Mesothelial cell of epicardium (in vitro differentiated cells): ENCODE measurements at regions not wholly inside any gene's neighbourhood (a gene's known extent, or its start where the extent isn't known, plus 50 kb on each side); places are given as distances from the start of the nearest gene placed in this dataset.

Experiments
- DNase-seq, 2 experiments: peaks; one replicate each; pipeline ENCODE4 v3.0.0; 2021; ENCODE audit warnings: low spot score in 2 of 2; ENCODE audit not compliant: unreplicated experiment in 2 of 2
- H3K27ac Mint-ChIP-seq: 2 replicates; pipeline ENCODE4 v1.8.0; 2021; ENCODE audit warnings: mixed read lengths
- H3K27me3 Mint-ChIP-seq: 2 replicates; pipeline ENCODE4 v1.8.0; 2021; ENCODE audit warnings: low read depth, mixed read lengths
- H3K36me3 Mint-ChIP-seq: 2 replicates; pipeline ENCODE4 v1.8.0; 2021; ENCODE audit warnings: mixed read lengths
- H3K4me1 Mint-ChIP-seq: 2 replicates; pipeline ENCODE4 v1.8.0; 2021; ENCODE audit warnings: mixed read lengths
- H3K4me3 Mint-ChIP-seq: 2 replicates; pipeline ENCODE4 v1.8.0; 2021; ENCODE audit warnings: mild to moderate bottlenecking, moderate library complexity, mixed read lengths
- H3K9me3 Mint-ChIP-seq: 2 replicates; pipeline ENCODE4 v1.8.0; 2021; ENCODE audit warnings: mixed read lengths
- CTCF ChIP-seq: fragments of 200-600 bp; sonication (generic); IDR thresholded peaks from one replicate; pipeline ENCODE4 v1.5.0; 2021; ENCODE audit warnings: antibody characterized with exemption; ENCODE audit not compliant: unreplicated experiment

- no peak for DNase-seq
- Mint-ChIP-seq H3K27me3 (no peaks in the 10 kb centered on the region), H3K27ac (no peak overlapping the region), H3K9me3 (no peaks in the 10 kb centered on the region), H3K4me1 (peaks cover 41% of the 10 kb centered on the region), H3K4me3 (no peak overlapping the region), H3K36me3 (no peaks in the 10 kb centered on the region)
- TF ChIP-seq CTCF, result no peak
These were observed 347.6 kb upstream of the MMS22L start for GRCh38 chr6:97630604-97631003.

GRCh38 chr6:97632341-97632740 is 349.3 kb upstream of the MMS22L start:
- no peak for DNase-seq
- Mint-ChIP-seq H3K27me3 (no peaks in the 10 kb centered on the region), H3K27ac (peak overlapping the region; percentile 64), H3K4me1 (peaks cover 33% of the 10 kb centered on the region), H3K9me3 (peaks cover 9% of the 10 kb centered on the region), H3K36me3 (peaks cover 4% of the 10 kb centered on the region), H3K4me3 (no peak overlapping the region)
- no peak for TF ChIP-seq CTCF

GRCh38 chr6:97639702-97640101 is 356.7 kb upstream of the MMS22L start:
- Mint-ChIP-seq H3K4me1 (peaks cover 1% of the 10 kb centered on the region), H3K4me3 (no peak overlapping the region), H3K27me3 (no peaks in the 10 kb centered on the region), H3K36me3 (peaks cover 7% of the 10 kb centered on the region), H3K27ac (no peak overlapping the region), H3K9me3 (peaks cover 37% of the 10 kb centered on the region)
- DNase-seq, result no peak
- TF ChIP-seq CTCF, result no peak

GRCh38 chr6:97644353-97644752 is 361.3 kb upstream of the MMS22L start:
- no peak for DNase-seq
- TF ChIP-seq CTCF, result no peak
- Mint-ChIP-seq H3K27ac (no peak overlapping the region), H3K4me1 (no peaks in the 10 kb centered on the region), H3K4me3 (no peak overlapping the region), H3K27me3 (no peaks in the 10 kb centered on the region), H3K36me3 (peaks cover 3% of the 10 kb centered on the region), H3K9me3 (peaks cover 20% of the 10 kb centered on the region)

- H3K27me3 Mint-ChIP-seq, result no peaks in the 10 kb centered on the region
- peaks cover 13% of the 10 kb centered on the region for H3K9me3 Mint-ChIP-seq
- DNase-seq, result no peak
- TF ChIP-seq CTCF, result no peak
- no peak overlapping the region for H3K27ac Mint-ChIP-seq
- no peaks in the 10 kb centered on the region for H3K36me3 Mint-ChIP-seq
- H3K4me3 Mint-ChIP-seq, result no peak overlapping the region
- H3K4me1 Mint-ChIP-seq, result no peaks in the 10 kb centered on the region
These were observed 362.7 kb upstream of the MMS22L start for GRCh38 chr6:97645757-97646156.

- no peaks in the 10 kb centered on the region for H3K27me3 Mint-ChIP-seq
- peaks cover 8% of the 10 kb centered on the region for H3K9me3 Mint-ChIP-seq
- H3K27ac Mint-ChIP-seq, result no peak overlapping the region
- no peak for TF ChIP-seq CTCF
- no peak overlapping the region for H3K4me3 Mint-ChIP-seq
- H3K4me1 Mint-ChIP-seq, result no peaks in the 10 kb centered on the region
- DNase-seq, result no peak
- no peaks in the 10 kb centered on the region for H3K36me3 Mint-ChIP-seq
These were observed 370.1 kb upstream of the MMS22L start for GRCh38 chr6:97653076-97653475.
